DMS79 (cell line): ENCODE measurements at regions not wholly inside any gene's neighbourhood (a gene's known extent, or its start where the extent isn't known, plus 50 kb on each side); places are given as distances from the start of the nearest gene placed in this dataset.

Experiments used
- DNase-seq: peaks from one replicate; lab custom pipeline; 2025; lab: John Stamatoyannopoulos, UW

DNA sequence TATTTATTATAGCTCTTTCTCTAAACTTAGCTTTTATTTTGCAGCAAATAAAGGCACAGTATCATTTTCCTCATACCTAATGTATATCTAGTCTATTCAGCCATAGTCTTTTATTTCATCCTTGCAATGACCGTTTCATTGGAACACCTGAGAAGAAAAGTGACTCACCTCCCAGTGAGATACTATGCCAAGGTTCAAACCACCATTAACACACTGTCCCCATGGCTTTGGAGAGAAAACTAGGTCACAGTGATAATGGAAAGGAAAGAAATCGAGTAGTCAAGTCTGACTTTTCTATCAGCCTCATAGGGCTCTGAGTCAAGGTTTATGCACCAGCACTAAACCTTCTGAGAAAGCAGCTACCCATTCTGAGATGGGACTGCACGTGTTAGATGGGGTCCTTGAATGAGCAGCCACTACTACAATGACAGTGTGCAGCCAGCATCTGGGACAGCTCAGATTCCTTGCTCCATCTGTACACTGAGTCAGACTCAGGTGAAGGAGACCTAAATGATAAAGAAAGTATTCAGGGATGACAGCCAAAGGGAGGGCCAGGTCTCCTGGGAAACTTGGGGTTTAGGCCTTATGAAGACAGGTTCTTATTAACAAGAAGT, 971.1 kb upstream of the ACVR2A start:
- DNase-seq, result no peak

DNA sequence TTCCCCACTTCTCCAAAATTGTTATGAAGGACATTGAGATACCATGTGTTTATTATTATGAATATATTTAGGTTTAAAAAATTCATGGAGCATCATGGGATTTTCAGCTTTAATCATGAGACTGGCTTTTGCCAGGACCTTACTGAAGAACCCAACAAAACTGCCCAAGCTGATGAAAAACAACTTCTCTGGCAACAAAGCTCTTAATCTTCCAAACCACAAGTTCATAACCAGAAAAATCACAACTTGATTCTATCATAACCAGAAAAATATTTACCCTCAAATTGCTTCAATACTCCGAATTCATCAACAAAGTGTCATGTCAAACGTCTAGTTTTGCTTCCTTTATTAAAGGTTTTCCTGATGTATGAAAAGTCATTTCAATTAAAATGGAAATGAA, 971.8 kb upstream of the ACVR2A start:
- DNase-seq, result no peak

DNA sequence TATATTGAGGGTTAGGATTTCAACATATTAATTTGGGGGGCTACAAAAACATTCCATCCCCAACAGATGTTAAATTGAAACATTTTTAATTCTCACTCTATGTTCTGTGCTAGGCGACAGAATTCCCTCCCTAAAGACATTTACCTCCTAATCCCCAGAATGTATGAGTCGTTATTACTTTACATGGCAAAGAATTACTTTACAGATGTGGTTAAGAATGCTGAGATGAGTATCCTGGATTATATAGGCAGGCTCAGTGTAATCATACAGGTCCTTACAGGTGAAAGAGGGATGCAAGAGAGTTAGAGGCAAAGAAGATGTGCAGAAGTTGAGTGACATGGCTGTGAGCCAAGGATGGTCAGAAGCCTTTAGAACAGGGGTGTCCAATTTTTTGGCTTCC, 974.1 kb upstream of the ACVR2A start:
- DNase-seq, result no peak

DNA sequence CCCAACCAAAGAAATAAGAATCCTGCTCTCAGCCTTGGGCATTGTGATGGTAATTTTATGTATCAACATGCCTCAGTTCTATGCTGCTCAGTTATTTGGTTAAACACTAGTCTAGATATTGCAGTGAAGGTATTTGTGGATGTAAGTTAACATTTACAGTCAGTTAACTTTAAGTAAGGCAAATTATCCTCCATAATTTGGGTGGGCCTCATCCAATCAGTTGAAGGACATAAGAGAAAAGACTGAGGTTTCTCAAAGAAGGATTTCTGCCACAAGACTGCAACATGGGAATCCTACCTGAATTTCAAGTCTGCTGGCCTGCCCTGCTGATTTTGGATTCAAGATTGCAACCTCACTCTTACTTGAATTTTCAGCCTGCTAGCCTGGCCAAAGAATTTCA, 975.5 kb upstream of the ACVR2A start:
- DNase-seq, result no peak

DNA sequence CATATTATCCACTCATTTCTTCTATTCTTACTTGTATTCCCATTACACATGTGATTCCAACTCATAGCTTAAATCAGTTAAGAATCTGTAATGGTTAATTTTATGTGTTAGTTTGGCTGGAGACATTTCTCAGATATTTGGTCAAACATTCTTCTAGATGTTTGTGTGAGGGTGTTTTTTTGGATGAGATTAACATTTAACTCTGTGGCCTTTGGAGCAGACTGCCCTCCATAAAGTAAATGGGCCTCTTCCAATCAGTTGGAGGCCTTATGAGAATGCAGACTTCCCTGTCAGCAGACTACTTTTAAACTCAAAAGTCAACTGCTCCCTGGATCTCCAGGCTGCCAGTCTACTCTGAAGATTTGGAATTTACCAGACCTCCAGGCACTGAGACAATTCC, 976.8 kb upstream of the ACVR2A start:
- DNase-seq, result no peak

DNA sequence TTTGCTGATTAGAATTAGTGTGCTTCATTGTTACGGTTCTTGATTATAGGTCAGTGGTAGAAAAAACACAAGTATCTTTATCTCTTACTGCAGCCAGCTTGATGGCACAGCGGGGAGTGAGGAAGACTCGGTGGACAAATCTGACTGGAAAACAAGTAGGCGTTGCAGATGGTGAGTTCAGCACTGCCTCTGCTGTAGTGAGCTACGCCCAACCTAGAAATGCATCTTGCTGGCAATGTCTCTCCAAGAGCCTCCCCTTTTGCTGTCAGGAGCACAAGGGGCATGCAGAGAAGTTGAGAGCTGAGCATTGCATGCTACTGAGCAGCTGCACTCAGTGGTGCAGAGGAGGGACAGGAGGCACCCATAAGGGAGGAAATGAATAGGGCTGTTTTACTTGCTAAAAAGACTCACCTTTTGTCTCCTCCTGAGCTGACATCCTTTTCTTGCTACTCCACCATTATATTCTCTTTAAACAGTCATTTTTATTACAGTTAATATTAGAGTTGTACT, 977.3 kb upstream of the ACVR2A start:
- DNase-seq, result no peak

DNA sequence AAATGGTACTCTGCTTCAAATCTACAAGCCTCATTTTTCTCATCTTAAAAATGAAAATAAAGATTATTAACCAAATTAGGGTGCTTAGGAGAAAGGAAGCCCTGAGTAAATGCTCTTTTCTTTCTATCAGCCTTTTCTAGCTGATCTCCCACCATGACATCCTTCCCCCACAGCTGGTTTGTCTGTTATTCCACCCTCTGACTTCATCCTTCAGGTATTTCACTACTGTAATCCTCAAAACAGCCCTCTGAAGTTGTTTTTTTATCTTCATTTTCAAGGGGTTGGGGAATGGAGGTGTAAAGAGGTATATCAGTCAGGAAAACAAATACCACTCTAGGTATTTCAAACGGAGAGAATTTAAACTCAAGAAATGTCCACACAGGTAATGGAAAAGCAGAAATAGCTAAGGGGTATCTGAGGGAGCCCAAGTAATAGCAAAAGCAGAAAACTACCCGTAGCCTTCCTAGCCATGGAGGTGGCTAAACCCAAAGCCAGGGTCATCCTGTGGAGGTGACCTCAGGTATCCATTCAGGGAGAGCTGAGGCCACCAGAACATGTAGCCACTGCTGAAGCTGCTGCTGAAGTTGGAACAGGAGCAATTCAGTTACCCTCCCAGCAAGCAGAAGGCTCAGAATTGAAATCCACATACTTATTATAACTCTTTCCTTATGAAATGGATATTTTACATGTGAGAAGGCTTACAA, 990.9 kb upstream of the ACVR2A start:
- no peak for DNase-seq

GRCh38 chr2:146852661-146853060, 992.2 kb upstream of the ACVR2A start:
- no peak for DNase-seq

- DNase-seq, result peak; percentile 91
These were observed 994.1 kb upstream of the ACVR2A start for GRCh38 chr2:146850746-146851145.

GRCh38 chr2:146847846-146848245, 997.0 kb upstream of the ACVR2A start:
- DNase-seq, result no peak

DNA sequence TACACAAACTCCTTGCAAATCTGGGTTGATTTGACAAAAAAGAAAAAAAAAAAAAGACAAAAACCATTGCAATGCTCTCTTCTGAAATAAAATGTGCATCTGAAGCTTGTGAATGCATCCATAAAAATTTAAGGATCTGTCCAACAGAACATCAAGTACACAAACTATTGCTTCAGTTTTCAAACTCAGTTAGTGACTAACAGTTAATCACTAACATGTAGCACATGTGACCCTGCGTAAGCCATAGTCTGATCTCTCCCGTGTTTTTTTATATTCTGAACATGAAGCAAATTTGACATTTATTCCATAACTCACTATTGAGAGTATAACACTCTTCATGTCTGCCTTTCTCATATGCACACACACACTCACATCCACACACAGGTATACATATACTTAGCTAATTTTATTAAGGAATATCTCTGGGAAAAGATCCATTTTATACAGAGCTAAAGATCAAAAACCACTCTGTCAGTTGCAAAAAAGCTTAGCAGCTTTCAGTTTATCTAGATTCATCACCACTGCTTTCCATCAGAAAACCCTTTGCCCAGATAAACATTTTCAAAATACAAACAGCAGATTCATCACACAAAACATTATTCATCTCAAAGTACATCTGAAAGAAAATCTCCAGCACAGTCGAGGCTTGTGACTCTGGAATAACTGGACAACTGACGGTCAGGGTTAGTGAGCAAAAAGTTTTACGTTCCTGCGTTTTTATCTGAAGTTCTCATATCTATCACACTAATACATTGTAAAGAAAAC, 1000.4 kb upstream of the ACVR2A start:
- DNase-seq, result no peak

DNA sequence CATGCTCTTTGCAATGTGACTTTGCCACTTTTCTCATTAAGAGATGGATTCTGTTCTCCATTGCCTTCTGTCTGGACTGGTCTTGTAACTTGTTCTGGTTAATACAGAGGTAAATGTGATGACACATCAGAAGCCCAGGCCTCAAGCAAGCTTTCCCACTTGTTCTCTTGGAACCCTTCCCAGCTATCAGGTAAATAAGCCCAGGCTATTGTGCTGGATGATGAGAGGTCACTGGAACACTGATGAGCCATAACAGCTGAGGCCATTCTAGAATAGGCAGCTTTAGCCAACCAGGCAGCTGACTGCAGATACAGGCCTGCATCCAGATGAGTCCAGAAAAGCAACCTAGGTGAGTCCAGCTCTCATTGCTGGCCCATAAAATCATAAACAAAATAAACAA, 1007.0 kb upstream of the ACVR2A start:
- DNase-seq, result peak; percentile 77

DNA sequence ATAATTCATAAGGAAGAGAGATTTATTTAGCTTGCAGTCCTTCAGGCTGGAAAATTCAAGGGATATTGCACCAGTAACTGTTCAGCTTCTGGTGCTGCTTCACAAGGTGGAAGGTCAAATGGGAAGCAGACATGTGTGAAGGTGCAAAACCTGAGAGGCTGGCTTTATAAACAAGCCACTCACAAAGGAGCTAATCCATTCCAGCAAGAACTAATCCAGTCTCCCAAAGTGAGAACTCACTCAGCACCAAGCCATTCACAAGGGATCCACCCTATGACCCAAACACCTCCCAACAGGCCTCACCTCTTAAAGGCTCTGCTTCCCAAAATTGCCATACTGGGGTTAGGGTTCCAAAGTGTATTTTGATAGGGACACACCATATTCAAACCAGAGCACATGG, 1018.4 kb upstream of the ACVR2A start:
- DNase-seq, result no peak

DNA sequence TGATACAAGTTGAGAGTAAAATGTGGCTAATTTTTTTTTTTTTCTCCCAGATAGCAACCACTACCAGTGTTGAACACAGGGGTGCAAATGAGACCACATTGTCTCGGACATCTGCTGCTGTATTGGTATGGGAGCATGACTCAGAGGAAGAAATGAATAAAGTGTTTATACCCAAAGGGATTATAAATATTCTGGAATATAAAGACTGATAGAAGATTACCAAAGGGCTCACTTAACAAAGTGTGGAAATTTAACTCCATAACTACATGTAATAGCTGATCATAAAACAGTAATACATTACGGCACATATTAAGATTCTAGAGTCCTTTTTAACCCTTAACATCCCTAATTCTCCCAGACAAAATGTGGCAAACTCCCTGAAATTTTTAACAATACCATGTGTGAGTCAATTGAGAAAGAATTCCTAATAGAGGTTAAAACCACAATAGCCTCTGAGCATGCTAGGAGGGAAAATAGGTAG, 1023.0 kb upstream of the ACVR2A start:
- no peak for DNase-seq

GRCh38 chr2:146820672-146821071, 1024.2 kb upstream of the ACVR2A start:
- DNase-seq, result no peak

- DNase-seq, result no peak
These were observed 1026.7 kb upstream of the ACVR2A start for GRCh38 chr2:146818122-146818521.

DNA sequence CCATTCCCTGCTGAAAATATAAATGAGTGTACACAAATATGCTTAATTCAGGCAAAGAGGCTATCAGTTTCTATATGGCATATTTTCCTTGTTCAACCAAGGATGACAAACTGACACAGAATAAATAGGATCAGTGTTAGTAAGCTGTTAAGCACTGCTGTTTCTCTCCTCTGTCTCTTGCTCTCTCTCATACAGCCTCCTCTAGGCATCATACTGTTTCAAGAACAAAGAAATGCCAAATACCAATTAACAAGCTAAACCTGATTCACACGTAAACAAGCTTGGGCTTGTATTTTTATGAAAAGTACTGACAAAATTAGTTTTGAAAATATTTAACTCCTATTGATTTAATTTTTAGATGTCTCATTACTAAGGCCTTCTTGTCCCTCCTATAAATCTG, 1027.2 kb upstream of the ACVR2A start:
- DNase-seq, result no peak

DNA sequence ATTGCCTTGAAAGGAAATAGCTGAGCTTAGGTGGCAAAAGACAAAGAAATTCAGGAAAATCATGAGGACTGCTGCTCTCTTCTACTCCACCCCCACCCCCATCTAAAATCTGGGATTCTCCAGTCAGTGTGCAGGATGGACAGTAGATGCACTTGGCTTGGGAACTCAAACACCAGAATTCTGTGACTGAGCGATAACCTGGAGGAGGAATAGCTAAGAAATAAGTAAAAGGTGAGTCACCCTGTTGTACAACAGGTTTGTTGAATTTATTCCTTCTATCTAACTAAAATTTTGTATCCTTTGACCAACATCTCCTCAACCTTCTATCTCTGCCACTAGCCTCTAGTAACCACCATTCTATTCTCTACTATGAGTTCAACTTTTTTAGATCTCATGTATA, 1029.9 kb upstream of the ACVR2A start:
- DNase-seq, result no peak

DNA sequence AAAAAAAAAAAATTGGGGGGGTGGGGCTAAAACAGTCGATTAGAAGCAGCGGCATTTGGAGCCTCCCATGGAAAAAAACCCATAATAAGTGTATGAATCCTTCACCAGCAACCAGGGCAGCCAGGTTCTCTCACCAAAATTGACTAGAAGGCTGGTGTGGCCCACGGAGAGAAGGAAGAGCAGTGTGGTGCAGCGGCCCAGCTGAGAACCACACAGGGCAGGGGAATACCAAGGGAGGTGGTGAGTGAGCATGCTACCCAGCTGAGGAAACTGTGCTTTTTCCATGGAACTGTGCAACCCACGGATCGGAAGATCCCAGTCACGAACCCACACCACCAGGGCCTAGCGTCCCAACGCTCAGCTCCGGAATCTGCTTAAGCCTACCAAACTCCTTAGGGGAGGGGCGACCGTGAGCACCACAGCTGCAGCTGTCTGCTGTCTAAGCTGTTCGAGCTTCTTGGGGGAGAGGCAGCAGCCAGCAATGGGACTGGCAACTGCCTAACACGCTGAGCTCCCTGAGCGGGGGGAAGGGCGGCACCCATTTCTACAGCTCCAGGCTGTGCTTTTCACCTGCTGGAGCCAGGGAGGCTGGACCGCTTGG, 1037.2 kb upstream of the ACVR2A start:
- DNase-seq, result no peak

- DNase-seq, result no peak
These were observed 1038.3 kb upstream of the ACVR2A start for GRCh38 chr2:146806364-146807005.

DNA sequence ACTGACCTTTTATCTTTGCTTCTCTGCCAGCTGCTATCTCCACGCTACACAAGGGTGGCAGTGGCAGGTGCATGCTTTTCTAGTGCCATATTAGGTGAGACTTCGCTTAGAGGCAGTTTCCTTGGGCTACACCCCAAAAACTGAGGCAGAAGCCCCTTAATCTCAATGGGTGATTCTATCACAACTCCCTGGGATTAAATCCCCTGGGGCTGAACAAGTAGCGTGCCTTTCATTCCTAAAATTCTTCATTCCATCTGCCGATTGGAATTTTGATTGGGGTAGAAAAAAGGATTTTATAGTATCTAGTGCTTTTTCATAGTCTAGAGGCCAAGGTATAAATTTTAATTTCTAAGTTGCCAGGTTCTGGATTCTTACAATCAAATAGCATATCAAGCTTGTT, 1040.5 kb upstream of the ACVR2A start:
- no peak for DNase-seq

DNA sequence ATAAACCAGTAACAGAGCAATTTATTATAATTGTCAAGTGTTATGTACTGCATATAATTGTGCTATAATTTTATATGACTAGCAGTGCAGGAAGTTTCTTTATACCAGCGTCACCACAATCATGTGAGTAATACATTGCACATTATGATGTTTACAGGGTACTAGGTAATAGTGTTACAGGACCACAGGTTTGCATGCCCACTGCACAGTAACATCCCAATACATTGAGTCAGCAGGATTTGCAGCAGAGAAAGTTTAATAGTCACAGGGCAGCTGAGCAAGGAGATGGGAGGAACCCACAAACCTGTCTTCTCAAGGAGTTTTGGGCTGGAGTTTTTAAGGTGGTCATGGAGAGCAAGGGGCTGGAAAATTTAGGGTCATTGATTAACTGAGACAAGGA, 1042.9 kb upstream of the ACVR2A start:
- no peak for DNase-seq
